ENCODE measurements at regions not wholly inside any gene's neighbourhood (a gene's known extent, or its start where the extent isn't known, plus 50 kb on each side); places are given as distances from the start of the nearest gene placed in this dataset.

DNA sequence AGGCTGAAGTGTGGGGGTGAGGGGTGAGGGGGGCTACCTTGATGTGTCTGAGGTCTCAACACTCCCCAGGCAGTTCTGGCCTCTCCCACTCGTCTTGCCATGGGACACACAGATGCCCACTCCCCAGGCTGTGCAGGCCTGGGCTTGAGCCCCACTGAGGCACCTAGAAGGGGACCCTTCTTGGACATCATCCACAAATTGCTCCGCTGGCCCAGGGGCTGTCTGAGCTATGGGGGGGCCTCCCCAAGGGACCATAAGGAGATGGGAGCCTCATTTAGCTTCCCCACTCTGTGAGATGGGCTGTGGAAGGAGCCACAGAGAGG lies 155.5 kb upstream of the MLN start:
- Histone ChIP-seq H3K27ac (peak overlapping the region; percentile 20; the same call in 1 of the 2 replicates), H3K36me3 (no peaks in the 10 kb centered on the region), H3K9me3 (ENCODE audit: severe bottlenecking) (peaks cover 2% of the 10 kb centered on the region), H3K4me3 (ENCODE audit: low read depth, low read length) (no peak overlapping the region), H3K27me3 (ENCODE audit: insufficient read depth, low read depth, severe bottlenecking) (no peaks in the 10 kb centered on the region)
- TF ChIP-seq, protein P1, sequence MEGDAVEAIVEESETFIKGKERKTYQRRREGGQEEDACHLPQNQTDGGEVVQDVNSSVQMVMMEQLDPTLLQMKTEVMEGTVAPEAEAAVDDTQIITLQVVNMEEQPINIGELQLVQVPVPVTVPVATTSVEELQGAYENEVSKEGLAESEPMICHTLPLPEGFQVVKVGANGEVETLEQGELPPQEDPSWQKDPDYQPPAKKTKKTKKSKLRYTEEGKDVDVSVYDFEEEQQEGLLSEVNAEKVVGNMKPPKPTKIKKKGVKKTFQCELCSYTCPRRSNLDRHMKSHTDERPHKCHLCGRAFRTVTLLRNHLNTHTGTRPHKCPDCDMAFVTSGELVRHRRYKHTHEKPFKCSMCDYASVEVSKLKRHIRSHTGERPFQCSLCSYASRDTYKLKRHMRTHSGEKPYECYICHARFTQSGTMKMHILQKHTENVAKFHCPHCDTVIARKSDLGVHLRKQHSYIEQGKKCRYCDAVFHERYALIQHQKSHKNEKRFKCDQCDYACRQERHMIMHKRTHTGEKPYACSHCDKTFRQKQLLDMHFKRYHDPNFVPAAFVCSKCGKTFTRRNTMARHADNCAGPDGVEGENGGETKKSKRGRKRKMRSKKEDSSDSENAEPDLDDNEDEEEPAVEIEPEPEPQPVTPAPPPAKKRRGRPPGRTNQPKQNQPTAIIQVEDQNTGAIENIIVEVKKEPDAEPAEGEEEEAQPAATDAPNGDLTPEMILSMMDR (IDR thresholded peaks at IDR 0.05; ENCODE audit: low read depth, low read length), result no peak
- DNase-seq, result no peak

DNA sequence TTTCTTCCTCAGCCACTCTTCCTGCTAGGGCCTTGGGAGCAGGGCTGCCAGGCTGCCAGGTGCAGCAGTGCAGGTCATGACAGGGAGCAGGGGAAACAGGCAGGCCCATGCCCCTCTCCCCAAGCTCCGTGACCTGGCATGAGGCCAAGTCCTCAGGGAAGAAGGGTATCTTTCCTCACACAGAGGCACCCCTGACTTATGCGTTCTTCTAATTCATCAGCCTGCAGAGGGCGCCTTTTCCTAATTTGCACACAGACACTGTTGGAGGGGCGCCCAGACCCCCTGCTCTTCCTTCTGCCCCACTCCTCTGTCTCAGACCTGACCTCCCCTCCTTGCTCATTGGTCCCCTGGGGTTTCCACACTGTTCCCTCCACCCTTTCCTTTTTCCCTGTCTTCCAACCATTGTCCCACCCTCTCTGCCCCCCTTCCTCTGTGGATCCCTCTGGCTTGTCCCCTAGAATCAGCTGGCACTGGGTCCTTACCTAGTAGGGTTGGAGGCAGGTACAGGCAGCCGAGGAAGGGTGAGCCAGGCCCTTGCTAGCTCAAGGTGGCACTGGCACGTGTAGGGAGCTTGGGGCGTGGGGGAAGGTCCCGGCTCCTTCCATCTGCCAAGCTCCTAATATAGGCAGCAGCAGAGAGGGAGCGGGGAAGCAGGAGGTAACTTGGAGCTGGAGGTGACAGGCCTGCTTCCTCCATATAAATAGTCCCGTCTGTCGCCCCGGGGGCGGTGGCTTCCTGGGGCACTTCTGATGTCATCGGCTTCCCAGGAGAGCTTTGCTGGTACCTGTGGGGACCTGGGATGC lies 154.9 kb upstream of the MLN start:
- no peaks in the 10 kb centered on the region for H3K27me3 ChIP-seq (ENCODE audit: insufficient read depth, low read depth, severe bottlenecking)

DNA sequence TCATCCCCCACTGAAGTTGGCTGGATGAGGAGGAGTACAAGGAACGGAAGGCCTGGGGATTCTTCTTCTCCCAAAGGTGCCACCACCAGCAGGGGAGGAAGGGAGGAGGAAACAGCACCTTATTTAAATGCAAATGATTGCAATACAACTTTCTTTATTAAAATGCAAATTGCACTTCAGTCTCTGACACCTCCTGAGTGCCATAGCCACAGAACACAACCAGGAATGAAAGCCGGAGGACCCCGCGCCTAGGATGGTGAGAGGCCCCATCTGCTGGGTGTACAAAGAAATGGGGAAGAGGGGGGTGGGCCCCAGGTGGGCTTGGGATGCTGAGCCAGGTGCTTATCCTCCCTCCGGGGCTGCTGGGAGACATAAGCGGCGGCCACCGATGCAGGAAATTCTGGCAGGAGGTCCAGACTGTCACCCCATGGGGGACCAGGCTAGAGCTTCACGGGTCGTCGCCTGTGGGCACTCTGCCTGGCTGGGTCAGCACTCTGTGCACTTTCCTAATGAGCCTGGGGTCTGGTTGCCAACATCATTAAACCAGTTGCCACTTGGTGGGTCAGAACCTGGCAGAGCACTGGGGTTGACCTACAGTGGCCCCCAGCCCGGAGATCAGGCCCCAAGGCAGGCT lies 154.2 kb upstream of the MLN start:
- DNase-seq, result peak; percentile 47
- H3K36me3 ChIP-seq, result no peaks in the 10 kb centered on the region

More for the DNA sequence above, 154.9 kb upstream of the MLN start:
- Histone ChIP-seq H3K4me3 (ENCODE audit: low read depth, low read length) (no peak overlapping the region), H3K36me3 (no peaks in the 10 kb centered on the region), H3K9me3 (ENCODE audit: severe bottlenecking) (no peaks in the 10 kb centered on the region), H3K27ac (peak overlapping the region; percentile 51)
- peak; percentile 81 for DNase-seq
- TF ChIP-seq, protein P1 (IDR thresholded peaks at IDR 0.05; ENCODE audit: low read depth, low read length), result peak; percentile 87

DNA sequence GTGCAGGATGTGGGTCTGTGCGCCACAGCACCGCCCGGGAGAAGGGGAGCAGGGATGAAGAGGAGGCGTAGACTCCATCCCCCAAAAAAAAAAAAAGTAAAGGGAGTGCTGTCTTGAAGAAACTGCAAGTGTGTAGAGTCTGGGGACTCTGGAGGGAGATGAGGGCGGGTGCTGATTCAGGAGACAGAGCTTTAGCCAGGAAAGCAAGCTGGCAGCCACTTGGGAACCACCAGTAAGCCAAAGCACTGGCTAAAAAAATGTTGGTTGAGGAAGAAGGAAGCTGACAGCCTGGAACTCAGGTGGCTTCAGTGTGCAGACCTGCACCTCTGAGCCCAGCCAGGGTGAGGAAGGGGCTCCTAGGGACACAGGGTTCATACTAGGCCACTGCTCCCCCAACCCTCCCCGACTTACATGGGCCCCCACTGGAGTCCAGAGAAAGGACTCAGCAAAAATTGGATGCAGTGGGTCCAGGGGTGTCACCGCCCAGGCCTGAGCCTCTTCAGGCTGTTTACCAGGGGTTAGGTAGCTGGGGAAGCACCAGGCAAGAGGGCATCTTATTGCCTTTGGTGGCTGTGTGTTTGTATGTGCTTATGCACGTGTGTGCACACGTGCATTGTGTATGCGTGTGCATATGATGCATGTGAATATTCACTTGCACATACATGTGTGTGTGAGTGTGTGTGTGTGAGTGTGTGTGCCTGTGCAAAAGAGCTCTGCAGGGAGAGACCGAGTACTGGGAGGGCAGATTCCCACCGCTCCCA lies 153.5 kb upstream of the MLN start:
- TF ChIP-seq, protein P1 (IDR thresholded peaks at IDR 0.05; ENCODE audit: low read depth, low read length), result no peak

More for the DNA sequence above, 154.2 kb upstream of the MLN start:
- no peaks in the 10 kb centered on the region for H3K27me3 ChIP-seq (ENCODE audit: insufficient read depth, low read depth, severe bottlenecking)
- H3K4me3 ChIP-seq (ENCODE audit: low read depth, low read length), result no peak overlapping the region
- no peaks in the 10 kb centered on the region for H3K9me3 ChIP-seq (ENCODE audit: severe bottlenecking)
- TF ChIP-seq, protein P1 (IDR thresholded peaks at IDR 0.05; ENCODE audit: low read depth, low read length), result no peak
- H3K27ac ChIP-seq, result peak overlapping the region; percentile 51

DNA sequence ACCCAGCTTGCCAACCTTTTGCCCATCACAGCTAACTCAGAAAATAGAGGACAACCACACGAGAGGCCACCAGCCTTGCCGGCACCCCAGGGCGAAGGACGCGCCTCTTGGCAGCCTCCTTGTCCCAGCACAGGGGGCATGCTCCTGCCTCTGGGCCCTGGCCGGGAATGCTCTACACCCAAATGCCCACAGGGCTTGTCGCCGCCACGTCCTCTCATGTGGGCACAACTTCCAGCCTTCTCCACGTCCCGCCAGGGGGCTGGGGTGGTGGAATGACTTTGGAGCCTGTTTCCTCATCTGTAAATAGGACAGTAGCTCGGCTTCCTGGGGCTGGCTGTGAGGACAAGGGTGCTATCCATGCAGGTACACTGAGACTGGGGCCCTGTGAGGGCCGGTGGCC lies 152.4 kb upstream of the MLN start:
- Histone ChIP-seq H3K36me3 (no peaks in the 10 kb centered on the region), H3K4me3 (ENCODE audit: low read depth, low read length) (no peak overlapping the region), H3K27me3 (ENCODE audit: insufficient read depth, low read depth, severe bottlenecking) (no peaks in the 10 kb centered on the region), H3K9me3 (ENCODE audit: severe bottlenecking) (no peaks in the 10 kb centered on the region), H3K27ac (no peak overlapping the region)
- TF ChIP-seq, protein P1 (IDR thresholded peaks at IDR 0.05; ENCODE audit: low read depth, low read length), result no peak
- no peak for DNase-seq

More for the DNA sequence above, 153.5 kb upstream of the MLN start:
- no peaks in the 10 kb centered on the region for H3K36me3 ChIP-seq
- H3K9me3 ChIP-seq (ENCODE audit: severe bottlenecking), result no peaks in the 10 kb centered on the region
- no peak overlapping the region for H3K27ac ChIP-seq
- H3K4me3 ChIP-seq (ENCODE audit: low read depth, low read length), result no peak overlapping the region
- H3K27me3 ChIP-seq (ENCODE audit: insufficient read depth, low read depth, severe bottlenecking), result no peaks in the 10 kb centered on the region
- peak; percentile 10 for DNase-seq

All from WERI-Rb-1 (cell line).